ENCODE measurements at regions not wholly inside any gene's neighbourhood (a gene's known extent, or its start where the extent isn't known, plus 50 kb on each side); places are given as distances from the start of the nearest gene placed in this dataset.

DNA sequence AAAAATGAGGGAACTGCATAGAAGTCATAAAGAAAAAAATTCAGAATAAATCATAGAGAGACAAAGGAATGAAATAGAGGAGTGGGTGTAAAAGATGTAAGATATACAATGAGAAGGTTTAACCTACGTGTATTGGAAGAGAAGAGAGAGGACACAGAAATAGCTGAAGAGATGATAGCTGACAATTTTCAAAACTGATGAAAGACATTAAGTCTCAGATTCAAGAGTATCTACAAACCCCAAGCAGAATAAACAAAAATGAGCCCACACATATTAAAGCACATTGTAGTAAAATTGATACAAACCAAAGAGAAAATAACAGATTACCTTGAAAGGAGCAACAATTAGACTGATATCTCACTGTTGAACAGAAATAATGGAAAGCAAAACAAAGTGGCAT, 107.9 kb upstream of the PRNP start:
- no peak for TF ChIP-seq FOXM1 (IDR thresholded peaks at IDR 0.05; ENCODE audit: borderline replicate concordance)
- TF ChIP-seq ARNT (IDR thresholded peaks at IDR 0.05), result no peak
- TF ChIP-seq BHLHE40 (IDR thresholded peaks at IDR 0.05; ENCODE audit: borderline replicate concordance), result no peak
- TF ChIP-seq, protein P1, sequence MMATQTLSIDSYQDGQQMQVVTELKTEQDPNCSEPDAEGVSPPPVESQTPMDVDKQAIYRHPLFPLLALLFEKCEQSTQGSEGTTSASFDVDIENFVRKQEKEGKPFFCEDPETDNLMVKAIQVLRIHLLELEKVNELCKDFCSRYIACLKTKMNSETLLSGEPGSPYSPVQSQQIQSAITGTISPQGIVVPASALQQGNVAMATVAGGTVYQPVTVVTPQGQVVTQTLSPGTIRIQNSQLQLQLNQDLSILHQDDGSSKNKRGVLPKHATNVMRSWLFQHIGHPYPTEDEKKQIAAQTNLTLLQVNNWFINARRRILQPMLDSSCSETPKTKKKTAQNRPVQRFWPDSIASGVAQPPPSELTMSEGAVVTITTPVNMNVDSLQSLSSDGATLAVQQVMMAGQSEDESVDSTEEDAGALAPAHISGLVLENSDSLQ (IDR thresholded peaks at IDR 0.05), result no peak
- TF ChIP-seq ELF4 (IDR thresholded peaks at IDR 0.05), result no peak
